ENCODE measurements at regions not wholly inside any gene's neighbourhood (a gene's known extent, or its start where the extent isn't known, plus 50 kb on each side); places are given as distances from the start of the nearest gene placed in this dataset.

GRCh38 chr4:38386005-38386551, 277.9 kb upstream of the KLF3 start:
- Histone ChIP-seq H2BK20ac (ENCODE audit: low read depth, low read length) (no peak overlapping the region), H3K27ac (ENCODE audit: insufficient read depth, low read length) (no peak overlapping the region), H2BK15ac (ENCODE audit: low read depth, low read length) (no peak overlapping the region), H3K9ac (ENCODE audit: low read depth, low read length) (no peak overlapping the region), H3K36me3 (ENCODE audit: control insufficient read depth, insufficient read depth, low read length) (no peaks in the 10 kb centered on the region), H3K4me2 (ENCODE audit: low read depth, low read length) (no peak overlapping the region), H4K8ac (ENCODE audit: low read depth in 2 of 2, low read length in 2 of 2) (no peak overlapping the region), H3K23ac (ENCODE audit: low read depth, low read length) (no peak overlapping the region), H3K4ac (ENCODE audit: low read depth, low read length) (no peak overlapping the region), H3K56ac (ENCODE audit: extremely low read depth, insufficient read depth, low read length) (no peak overlapping the region), H3K4me3 (ENCODE audit: insufficient read depth, low read depth, low read length) (no peak overlapping the region), H3K9me1 (ENCODE audit: insufficient read depth, low read length) (no peaks in the 10 kb centered on the region), H3K18ac (ENCODE audit: low read depth, low read length) (no peak overlapping the region), H2AK9ac (replicated peaks; ENCODE audit: low read depth, low read length, poor library complexity) (no peak overlapping the region), H2AFZ (replicated peaks; ENCODE audit: low read length, poor library complexity) (no peak overlapping the region), H3K14ac (replicated peaks; ENCODE audit: low read depth, low read length) (no peak overlapping the region), H2BK120ac (ENCODE audit: low read depth, low read length) (no peak overlapping the region), H3K4me1 (ENCODE audit: control insufficient read depth, insufficient read depth, low read length) (no peaks in the 10 kb centered on the region), H2AK5ac (ENCODE audit: low read depth, low read length) (no peak overlapping the region), H4K91ac (ENCODE audit: insufficient read depth, low read depth, low read length) (no peak overlapping the region), H4K20me1 (ENCODE audit: insufficient read depth, low read length) (no peaks in the 10 kb centered on the region), H4K5ac (ENCODE audit: low read depth, low read length) (no peak overlapping the region), H3K27me3 (ENCODE audit: control insufficient read depth, insufficient read depth, low read length) (peaks cover 1% of the 10 kb centered on the region), H3K9me3 (ENCODE audit: control insufficient read depth, insufficient read depth, low read length) (no peaks in the 10 kb centered on the region), H3K79me1 (ENCODE audit: low read depth in 1 of 2, low read length in 2 of 2) (no peaks in the 10 kb centered on the region), H2BK5ac (ENCODE audit: low read depth, low read length, poor library complexity, severe bottlenecking) (no peak overlapping the region)
- intact Hi-C loops (cut with micrococcal nuclease) = no loop called here
- no peak for ATAC-seq (ENCODE audit: low read depth)
- TF ChIP-seq SMC3 (IDR thresholded peaks at IDR 0.05; ENCODE audit: low read depth, low read length) (no peak), MXI1 (IDR thresholded peaks at IDR 0.05; ENCODE audit: borderline replicate concordance, low read depth, low read length) (no peak), MAFK (IDR thresholded peaks at IDR 0.05; ENCODE audit: low read depth, low read length) (no peak), RFX5 (IDR thresholded peaks at IDR 0.05; ENCODE audit: low read depth, low read length) (no peak), RCOR1 (IDR thresholded peaks at IDR 0.05; ENCODE audit: insufficient replicate concordance, low read length) (no peak), USF2 (IDR thresholded peaks at IDR 0.05; ENCODE audit: low read depth, low read length) (no peak), MAZ (IDR thresholded peaks at IDR 0.05; ENCODE audit: borderline replicate concordance, low read depth, low read length) (no peak), BHLHE40 (IDR thresholded peaks at IDR 0.05; ENCODE audit: low read depth, low read length) (no peak), CHD1 (IDR thresholded peaks at IDR 0.05; ENCODE audit: low read depth, low read length) (no peak)
- DNase-seq = no peak
- 0% methylated on average over 1 of the region's 2 CpGs; no CpG with 5 or more reads in 1 of the 2 experiments for WGBS, 2 experiments (ENCODE audit: extremely low coverage in 2 of 2, insufficient read length in 1 of 2)
- no TSS peak for BruUV-seq (replicated peaks)
- dilution Hi-C loops (cut with HindIII; ENCODE audit: low sequenced_read_pairs, unreplicated experiment) = no loop called here
- POLR2A ChIA-PET (ENCODE audit: unreplicated experiment) = no interaction called here
- CTCF ChIA-PET = interaction anchor here (0.9 kb wide), 1 partner anchor 66 kb away, joined by 5 read pairs; no protein-coding TSS in a partner anchor
- in situ Hi-C loops (cut with MboI; ENCODE audit: low sequenced_read_pairs) = loop anchor here (25.0 kb wide), 1 partner anchor 101 kb away; no protein-coding TSS in a partner anchor

All from IMR-90 (cell line).